ENCODE measurements at regions not wholly inside any gene's neighbourhood (a gene's known extent, or its start where the extent isn't known, plus 50 kb on each side); places are given as distances from the start of the nearest gene placed in this dataset.

DNA sequence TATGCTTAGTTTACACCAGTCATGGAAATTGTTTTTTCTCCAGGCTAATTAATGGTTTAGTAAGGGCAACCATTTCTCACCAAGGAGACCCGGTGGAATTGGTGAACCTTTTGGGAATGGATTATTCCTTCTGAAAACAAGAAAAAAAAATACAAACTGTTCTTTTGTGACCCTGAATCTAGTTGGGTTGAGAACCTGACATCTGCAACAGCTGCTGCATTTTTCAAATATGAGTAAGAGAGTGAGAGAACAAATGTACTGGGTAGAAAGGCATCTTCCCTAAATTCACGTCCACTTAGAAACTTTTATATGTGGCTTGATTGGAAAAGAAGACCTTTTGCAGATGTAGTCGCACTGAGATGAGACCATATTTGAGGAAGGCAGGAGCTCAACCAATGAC lies 553.4 kb upstream of the EPHA7 start:
- Histone ChIP-seq H3K4me1 (ENCODE audit: control insufficient read depth in 3 of 3, insufficient read depth in 3 of 3, low read length in 3 of 3) (no peaks in the 10 kb centered on the region), H3K36me3 (ENCODE audit: control insufficient read depth in 3 of 3, insufficient read depth in 3 of 3, low read length in 3 of 3) (no peaks in the 10 kb centered on the region), H3K9ac (ENCODE audit: low read depth in 1 of 3, low read length in 3 of 3) (no peak overlapping the region), H3K9me3 (ENCODE audit: control insufficient read depth in 3 of 3, low read length in 3 of 3) (no peaks in the 10 kb centered on the region), H3K27me3 (ENCODE audit: control insufficient read depth in 3 of 3, insufficient read depth in 3 of 3, low read length in 3 of 3) (no peaks in the 10 kb centered on the region), H3K4me3 (ENCODE audit: low read length in 3 of 3) (no peak overlapping the region), H3K27ac (ENCODE audit: low read depth, low read length) (no peak overlapping the region)

DNA sequence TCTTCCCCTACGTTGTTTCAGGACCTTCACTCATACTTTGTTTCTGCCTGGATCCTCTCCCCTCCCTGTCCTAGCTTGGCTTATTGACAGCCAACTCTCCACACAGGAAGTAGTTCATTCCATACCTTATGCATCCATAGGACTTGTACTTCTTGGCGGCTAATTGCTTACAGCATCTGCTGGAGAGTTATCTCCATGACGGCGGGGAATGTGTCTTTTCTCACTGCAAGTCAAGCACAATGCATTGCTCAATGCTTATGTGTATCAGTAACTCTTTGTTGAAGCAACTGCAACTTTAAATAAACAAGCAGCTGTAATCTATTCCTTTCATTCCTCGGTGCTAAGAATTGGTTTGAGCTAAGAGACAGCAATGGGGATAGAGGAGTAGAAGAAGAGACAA lies 551.3 kb upstream of the EPHA7 start:
- no peaks in the 10 kb centered on the region for H3K9me3 ChIP-seq (ENCODE audit: control insufficient read depth in 3 of 3, low read length in 3 of 3)
- no peaks in the 10 kb centered on the region for H3K27me3 ChIP-seq (ENCODE audit: control insufficient read depth in 3 of 3, insufficient read depth in 3 of 3, low read length in 3 of 3)
- no peaks in the 10 kb centered on the region for H3K4me1 ChIP-seq (ENCODE audit: control insufficient read depth in 3 of 3, insufficient read depth in 3 of 3, low read length in 3 of 3)
- H3K9ac ChIP-seq (ENCODE audit: low read depth in 1 of 3, low read length in 3 of 3): no peak overlapping the region
- H3K4me3 ChIP-seq (ENCODE audit: low read length in 3 of 3): no peak overlapping the region
- no peaks in the 10 kb centered on the region for H3K36me3 ChIP-seq (ENCODE audit: control insufficient read depth in 3 of 3, insufficient read depth in 3 of 3, low read length in 3 of 3)
- no peak overlapping the region for H3K27ac ChIP-seq (ENCODE audit: low read depth, low read length)

DNA sequence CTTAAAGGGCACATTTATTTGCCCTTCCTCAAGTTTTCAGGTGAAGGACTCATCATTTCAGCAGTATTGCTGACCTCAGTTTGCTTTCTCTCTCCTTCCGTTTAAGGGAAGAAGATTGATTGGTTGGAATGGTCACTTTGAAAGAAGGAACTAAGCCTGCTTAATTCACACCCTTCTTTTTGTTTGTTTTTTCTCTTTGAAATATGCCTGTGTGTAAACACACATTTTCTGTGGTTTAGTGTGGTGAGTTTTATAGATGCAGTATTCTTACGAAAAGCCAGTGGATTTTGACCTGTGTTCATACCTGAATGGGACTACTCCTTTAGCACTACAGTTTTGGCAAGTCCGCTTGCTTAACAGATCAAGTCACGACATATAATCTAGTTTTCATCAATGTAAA lies 548.8 kb upstream of the EPHA7 start:
- H3K4me3 ChIP-seq (ENCODE audit: low read length in 3 of 3): no peak overlapping the region

DNA sequence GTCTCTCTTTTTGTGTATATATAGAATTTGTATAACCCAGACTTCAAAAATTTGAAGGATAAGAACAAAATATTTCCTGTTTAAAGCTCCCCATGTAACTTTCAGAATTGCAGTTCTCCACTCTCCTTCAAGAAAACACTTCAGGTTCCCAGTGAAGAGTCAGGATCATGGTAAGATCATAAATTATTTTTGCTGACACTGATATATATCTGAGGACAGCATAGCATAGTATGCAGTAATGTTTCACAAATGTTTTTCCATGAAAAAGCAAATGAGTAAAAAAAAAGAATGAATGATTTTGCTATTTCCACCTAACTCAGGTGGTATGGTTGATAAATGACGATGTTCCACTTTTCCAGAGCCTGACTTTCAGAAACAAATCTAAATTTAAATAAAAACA lies 545.6 kb upstream of the EPHA7 start:
- Histone ChIP-seq H3K9me3 (ENCODE audit: control insufficient read depth in 3 of 3, low read length in 3 of 3) (no peaks in the 10 kb centered on the region), H3K4me3 (ENCODE audit: low read length in 3 of 3) (no peak overlapping the region), H3K27me3 (ENCODE audit: control insufficient read depth in 3 of 3, insufficient read depth in 3 of 3, low read length in 3 of 3) (no peaks in the 10 kb centered on the region), H3K9ac (ENCODE audit: low read depth in 1 of 3, low read length in 3 of 3) (no peak overlapping the region), H3K27ac (ENCODE audit: low read depth, low read length) (no peak overlapping the region), H3K4me1 (ENCODE audit: control insufficient read depth in 3 of 3, insufficient read depth in 3 of 3, low read length in 3 of 3) (no peaks in the 10 kb centered on the region), H3K36me3 (ENCODE audit: control insufficient read depth in 3 of 3, insufficient read depth in 3 of 3, low read length in 3 of 3) (no peaks in the 10 kb centered on the region)

More for the DNA sequence above, 548.8 kb upstream of the EPHA7 start:
- no peaks in the 10 kb centered on the region for H3K27me3 ChIP-seq (ENCODE audit: control insufficient read depth in 3 of 3, insufficient read depth in 3 of 3, low read length in 3 of 3)
- H3K9ac ChIP-seq (ENCODE audit: low read depth in 1 of 3, low read length in 3 of 3): no peak overlapping the region
- H3K27ac ChIP-seq (ENCODE audit: low read depth, low read length): no peak overlapping the region
- no peaks in the 10 kb centered on the region for H3K36me3 ChIP-seq (ENCODE audit: control insufficient read depth in 3 of 3, insufficient read depth in 3 of 3, low read length in 3 of 3)
- H3K9me3 ChIP-seq (ENCODE audit: control insufficient read depth in 3 of 3, low read length in 3 of 3): no peaks in the 10 kb centered on the region
- no peaks in the 10 kb centered on the region for H3K4me1 ChIP-seq (ENCODE audit: control insufficient read depth in 3 of 3, insufficient read depth in 3 of 3, low read length in 3 of 3)

DNA sequence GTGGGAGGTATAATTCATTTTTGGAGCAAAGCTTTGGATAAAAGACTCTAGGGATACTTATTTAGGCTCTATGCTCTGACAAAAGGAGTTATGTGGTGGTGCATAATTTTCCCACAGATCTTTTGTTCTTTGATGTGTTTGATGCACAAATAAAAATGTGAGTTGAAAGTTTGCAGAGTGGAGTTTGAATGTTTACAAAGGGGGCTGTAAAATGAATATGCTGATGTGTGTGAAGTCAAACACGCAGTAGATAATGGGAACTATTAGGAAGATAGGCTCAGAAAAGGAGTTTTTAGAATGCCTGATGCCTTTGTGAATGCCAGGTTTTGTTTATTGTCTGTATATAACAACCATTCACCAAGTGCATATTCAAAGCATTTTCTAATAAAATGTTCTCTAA lies 545.0 kb upstream of the EPHA7 start:
- H3K9me3 ChIP-seq (ENCODE audit: control insufficient read depth in 3 of 3, low read length in 3 of 3): no peaks in the 10 kb centered on the region
- no peak overlapping the region for H3K9ac ChIP-seq (ENCODE audit: low read depth in 1 of 3, low read length in 3 of 3)
- no peak overlapping the region for H3K27ac ChIP-seq (ENCODE audit: low read depth, low read length)
- no peaks in the 10 kb centered on the region for H3K36me3 ChIP-seq (ENCODE audit: control insufficient read depth in 3 of 3, insufficient read depth in 3 of 3, low read length in 3 of 3)
- no peaks in the 10 kb centered on the region for H3K27me3 ChIP-seq (ENCODE audit: control insufficient read depth in 3 of 3, insufficient read depth in 3 of 3, low read length in 3 of 3)
- H3K4me1 ChIP-seq (ENCODE audit: control insufficient read depth in 3 of 3, insufficient read depth in 3 of 3, low read length in 3 of 3): no peaks in the 10 kb centered on the region
- H3K4me3 ChIP-seq (ENCODE audit: low read length in 3 of 3): no peak overlapping the region

DNA sequence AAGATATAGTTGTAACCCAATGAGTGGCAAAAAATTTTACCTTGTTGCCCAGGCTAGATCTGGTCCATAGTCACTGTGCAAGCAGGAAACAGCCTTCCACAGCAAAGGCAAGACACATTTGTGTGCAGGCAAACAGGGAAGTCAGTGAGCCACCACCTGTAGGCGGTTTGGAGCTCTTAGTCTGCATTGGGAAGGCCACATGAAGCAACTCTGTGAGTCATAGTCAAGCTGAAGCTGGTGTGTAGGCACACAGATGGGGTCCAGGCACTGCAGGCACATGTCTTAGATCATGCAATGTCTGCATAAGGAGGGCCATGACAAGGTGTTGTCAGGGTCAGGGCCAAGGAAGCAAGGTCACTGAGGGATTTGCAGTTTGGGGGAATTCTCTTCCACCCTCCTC lies 543.2 kb upstream of the EPHA7 start:
- no peak overlapping the region for H3K4me3 ChIP-seq (ENCODE audit: low read length in 3 of 3)
- no peaks in the 10 kb centered on the region for H3K9me3 ChIP-seq (ENCODE audit: control insufficient read depth in 3 of 3, low read length in 3 of 3)
- no peak overlapping the region for H3K27ac ChIP-seq (ENCODE audit: low read depth, low read length)
- no peaks in the 10 kb centered on the region for H3K4me1 ChIP-seq (ENCODE audit: control insufficient read depth in 3 of 3, insufficient read depth in 3 of 3, low read length in 3 of 3)
- no peaks in the 10 kb centered on the region for H3K27me3 ChIP-seq (ENCODE audit: control insufficient read depth in 3 of 3, insufficient read depth in 3 of 3, low read length in 3 of 3)
- no peaks in the 10 kb centered on the region for H3K36me3 ChIP-seq (ENCODE audit: control insufficient read depth in 3 of 3, insufficient read depth in 3 of 3, low read length in 3 of 3)
- H3K9ac ChIP-seq (ENCODE audit: low read depth in 1 of 3, low read length in 3 of 3): no peak overlapping the region

DNA sequence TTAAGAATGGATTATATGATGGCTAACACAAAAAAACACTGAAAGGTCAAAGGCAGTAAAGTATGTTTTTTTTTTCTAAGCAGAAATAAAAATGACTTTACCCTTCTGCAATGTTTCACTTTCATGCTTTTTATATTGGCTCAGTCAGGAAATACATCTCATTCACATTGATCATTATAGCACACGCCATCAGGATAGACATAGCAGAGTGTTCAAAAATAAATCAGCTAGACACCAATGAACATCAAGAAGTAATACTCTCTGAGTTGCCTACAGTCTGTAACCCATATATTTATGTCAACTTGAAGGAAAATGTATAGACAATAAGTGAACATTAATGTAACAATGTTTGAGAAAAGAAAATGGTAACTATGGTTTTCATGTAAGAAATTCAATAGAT lies 535.2 kb upstream of the EPHA7 start:
- no peak overlapping the region for H3K9ac ChIP-seq (ENCODE audit: low read depth in 1 of 3, low read length in 3 of 3)
- H3K36me3 ChIP-seq (ENCODE audit: control insufficient read depth in 3 of 3, insufficient read depth in 3 of 3, low read length in 3 of 3): no peaks in the 10 kb centered on the region
- no peak overlapping the region for H3K4me3 ChIP-seq (ENCODE audit: low read length in 3 of 3)
- H3K27ac ChIP-seq (ENCODE audit: low read depth, low read length): no peak overlapping the region
- H3K9me3 ChIP-seq (ENCODE audit: control insufficient read depth in 3 of 3, low read length in 3 of 3): no peaks in the 10 kb centered on the region
- H3K4me1 ChIP-seq (ENCODE audit: control insufficient read depth in 3 of 3, insufficient read depth in 3 of 3, low read length in 3 of 3): no peaks in the 10 kb centered on the region
- H3K27me3 ChIP-seq (ENCODE audit: control insufficient read depth in 3 of 3, insufficient read depth in 3 of 3, low read length in 3 of 3): no peaks in the 10 kb centered on the region

DNA sequence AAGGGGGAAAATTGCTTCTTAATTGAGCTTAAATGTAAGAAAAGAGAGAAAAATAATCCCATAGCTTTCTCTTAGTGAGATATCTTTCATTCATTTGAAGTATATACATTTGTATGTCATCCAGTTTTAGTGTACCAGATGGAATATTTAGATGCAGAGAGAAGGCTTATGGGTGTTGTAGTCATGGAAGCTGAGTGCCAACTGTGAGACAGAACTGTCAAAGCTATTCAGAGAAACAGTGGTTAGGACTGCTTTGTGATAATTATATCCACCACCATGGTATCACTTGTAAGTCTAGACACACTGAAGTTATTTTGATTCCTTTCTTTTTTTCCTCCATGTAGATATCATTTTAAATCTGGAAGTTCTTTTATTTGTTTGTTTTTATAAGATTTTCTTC lies 524.3 kb upstream of the EPHA7 start:
- H3K4me1 ChIP-seq (ENCODE audit: control insufficient read depth in 3 of 3, insufficient read depth in 3 of 3, low read length in 3 of 3): no peaks in the 10 kb centered on the region
- no peak overlapping the region for H3K4me3 ChIP-seq (ENCODE audit: low read length in 3 of 3)
- no peak overlapping the region for H3K9ac ChIP-seq (ENCODE audit: low read depth in 1 of 3, low read length in 3 of 3)

DNA sequence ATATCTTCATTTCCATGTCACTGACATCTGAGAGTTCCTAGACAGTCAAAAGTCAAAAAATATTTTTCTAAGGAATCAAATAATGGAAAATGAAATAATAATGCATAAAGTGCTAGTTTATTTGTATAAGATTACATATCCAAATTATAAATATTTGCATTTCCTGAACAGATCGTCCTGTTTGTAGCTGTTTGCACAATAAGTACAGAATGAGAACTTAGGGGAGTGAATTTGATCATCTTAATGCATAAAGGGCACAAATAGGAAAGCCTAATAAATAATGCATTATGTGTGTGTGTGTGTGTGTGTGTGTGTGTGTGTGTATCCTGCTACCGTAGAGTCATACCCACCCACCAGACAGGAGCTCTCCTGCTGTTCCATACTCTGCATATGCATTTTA lies 521.0 kb upstream of the EPHA7 start:
- H3K27me3 ChIP-seq (ENCODE audit: control insufficient read depth in 3 of 3, insufficient read depth in 3 of 3, low read length in 3 of 3): no peaks in the 10 kb centered on the region
- no peaks in the 10 kb centered on the region for H3K36me3 ChIP-seq (ENCODE audit: control insufficient read depth in 3 of 3, insufficient read depth in 3 of 3, low read length in 3 of 3)
- no peak overlapping the region for H3K4me3 ChIP-seq (ENCODE audit: low read length in 3 of 3)
- no peaks in the 10 kb centered on the region for H3K4me1 ChIP-seq (ENCODE audit: control insufficient read depth in 3 of 3, insufficient read depth in 3 of 3, low read length in 3 of 3)
- H3K9ac ChIP-seq (ENCODE audit: low read depth in 1 of 3, low read length in 3 of 3): no peak overlapping the region
- H3K9me3 ChIP-seq (ENCODE audit: control insufficient read depth in 3 of 3, low read length in 3 of 3): no peaks in the 10 kb centered on the region
- no peak overlapping the region for H3K27ac ChIP-seq (ENCODE audit: low read depth, low read length)

More for the DNA sequence above, 524.3 kb upstream of the EPHA7 start:
- no peaks in the 10 kb centered on the region for H3K9me3 ChIP-seq (ENCODE audit: control insufficient read depth in 3 of 3, low read length in 3 of 3)
- H3K27me3 ChIP-seq (ENCODE audit: control insufficient read depth in 3 of 3, insufficient read depth in 3 of 3, low read length in 3 of 3): no peaks in the 10 kb centered on the region
- H3K36me3 ChIP-seq (ENCODE audit: control insufficient read depth in 3 of 3, insufficient read depth in 3 of 3, low read length in 3 of 3): no peaks in the 10 kb centered on the region
- H3K27ac ChIP-seq (ENCODE audit: low read depth, low read length): no peak overlapping the region

DNA sequence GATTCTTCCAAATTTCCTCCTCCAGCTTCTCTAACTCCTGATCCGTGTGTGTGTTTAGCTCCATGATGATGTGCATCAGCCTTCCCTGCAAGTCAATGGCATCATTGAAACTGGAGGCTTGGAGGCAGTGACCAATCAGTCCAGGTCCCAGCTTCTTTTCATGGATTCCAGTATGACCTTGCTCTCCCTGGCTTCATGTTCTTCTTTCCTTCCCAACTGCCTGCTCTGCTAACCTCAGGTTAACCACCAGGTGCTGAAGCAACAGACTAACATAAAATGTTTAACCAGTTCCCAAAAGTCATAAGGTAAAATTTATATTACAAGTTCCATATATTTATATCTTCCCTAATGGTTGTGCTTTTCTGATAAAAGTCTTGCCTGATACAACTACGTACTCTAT lies 512.8 kb upstream of the EPHA7 start:
- H3K4me3 ChIP-seq (ENCODE audit: low read length in 3 of 3): no peak overlapping the region
- H3K9ac ChIP-seq (ENCODE audit: low read depth in 1 of 3, low read length in 3 of 3): no peak overlapping the region
- H3K27ac ChIP-seq (ENCODE audit: low read depth, low read length): no peak overlapping the region
- H3K4me1 ChIP-seq (ENCODE audit: control insufficient read depth in 3 of 3, insufficient read depth in 3 of 3, low read length in 3 of 3): no peaks in the 10 kb centered on the region
- H3K27me3 ChIP-seq (ENCODE audit: control insufficient read depth in 3 of 3, insufficient read depth in 3 of 3, low read length in 3 of 3): no peaks in the 10 kb centered on the region
- H3K9me3 ChIP-seq (ENCODE audit: control insufficient read depth in 3 of 3, low read length in 3 of 3): no peaks in the 10 kb centered on the region
- no peaks in the 10 kb centered on the region for H3K36me3 ChIP-seq (ENCODE audit: control insufficient read depth in 3 of 3, insufficient read depth in 3 of 3, low read length in 3 of 3)

DNA sequence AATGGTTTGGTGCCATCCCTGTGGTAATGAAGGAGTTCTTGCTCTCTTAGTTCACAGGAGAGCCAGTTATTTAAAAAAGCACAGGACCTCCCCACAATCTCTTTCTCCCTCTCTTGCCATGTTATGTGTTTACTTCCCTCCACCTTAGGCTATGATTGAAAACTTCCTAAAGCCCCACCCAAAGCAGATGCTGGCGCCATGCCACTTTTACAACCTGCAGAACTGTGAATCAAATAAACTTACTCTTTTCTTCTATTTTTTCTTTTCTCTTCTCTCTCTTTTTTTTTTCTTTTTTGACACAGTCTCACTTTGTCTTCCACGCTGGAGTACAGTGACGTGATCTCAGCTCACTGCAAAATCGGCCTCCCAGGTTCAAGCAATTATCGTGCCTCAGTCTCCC lies 508.4 kb upstream of the EPHA7 start:
- no peaks in the 10 kb centered on the region for H3K27me3 ChIP-seq (ENCODE audit: control insufficient read depth in 3 of 3, insufficient read depth in 3 of 3, low read length in 3 of 3)
- H3K4me3 ChIP-seq (ENCODE audit: low read length in 3 of 3): no peak overlapping the region
- H3K9ac ChIP-seq (ENCODE audit: low read depth in 1 of 3, low read length in 3 of 3): no peak overlapping the region

More for the DNA sequence above, 508.4 kb upstream of the EPHA7 start:
- Histone ChIP-seq H3K36me3 (ENCODE audit: control insufficient read depth in 3 of 3, insufficient read depth in 3 of 3, low read length in 3 of 3) (no peaks in the 10 kb centered on the region), H3K4me1 (ENCODE audit: control insufficient read depth in 3 of 3, insufficient read depth in 3 of 3, low read length in 3 of 3) (no peaks in the 10 kb centered on the region), H3K27ac (ENCODE audit: low read depth, low read length) (no peak overlapping the region), H3K9me3 (ENCODE audit: control insufficient read depth in 3 of 3, low read length in 3 of 3) (no peaks in the 10 kb centered on the region)
